TTC549 (cell line): ENCODE measurements at regions not wholly inside any gene's neighbourhood (a gene's known extent, or its start where the extent isn't known, plus 50 kb on each side); places are given as distances from the start of the nearest gene placed in this dataset.
A peak's percentile ranks its signal among the peaks of the same experiment; 100 is the strongest.

Experiments used
- FAIRE-seq: peaks from 2 replicates; lab custom pipeline; 2012; peaks lifted over from hg19 to GRCh38; lab: Jason Lieb, UNC

- no peak for FAIRE-seq
Measured at GRCh38 chr13:108156749-108157148, 58.6 kb downstream of the LIG4 start.

GRCh38 chr13:108155185-108156106 is 59.9 kb downstream of the LIG4 start:
- peak; percentile 58 for FAIRE-seq

- no peak for FAIRE-seq
Measured at GRCh38 chr13:108154421-108154858, 60.9 kb downstream of the LIG4 start.

- FAIRE-seq = no peak
Measured at GRCh38 chr13:108146642-108147041, 68.7 kb downstream of the LIG4 start.

GRCh38 chr13:108142702-108143436 is 72.5 kb downstream of the LIG4 start:
- FAIRE-seq = no peak

GRCh38 chr13:108137176-108137575 is 78.2 kb downstream of the LIG4 start:
- FAIRE-seq = no peak

GRCh38 chr13:108127406-108127805 is 87.9 kb downstream of the LIG4 start:
- FAIRE-seq = no peak

GRCh38 chr13:108126056-108126455 is 89.3 kb downstream of the LIG4 start:
- FAIRE-seq = no peak

- FAIRE-seq = no peak
Measured at GRCh38 chr13:108121406-108121805, 93.9 kb downstream of the LIG4 start.

GRCh38 chr13:108120856-108121255 is 94.5 kb downstream of the LIG4 start:
- FAIRE-seq = no peak

- no peak for FAIRE-seq
Measured at GRCh38 chr13:108120302-108120701, 95.0 kb downstream of the LIG4 start.

- no peak for FAIRE-seq
Measured at GRCh38 chr13:108115738-108116137, 99.6 kb downstream of the LIG4 start.

- FAIRE-seq = no peak
Measured at GRCh38 chr13:108113407-108113806, 101.9 kb downstream of the LIG4 start.

GRCh38 chr13:108104736-108105135 is 110.6 kb downstream of the LIG4 start:
- FAIRE-seq = no peak

GRCh38 chr13:108102771-108103170 is 112.6 kb downstream of the LIG4 start:
- no peak for FAIRE-seq

- no peak for FAIRE-seq
Measured at GRCh38 chr13:108096301-108096915, 118.9 kb downstream of the LIG4 start.

- no peak for FAIRE-seq
Measured at GRCh38 chr13:108095036-108095435, 120.3 kb downstream of the LIG4 start.

- no peak for FAIRE-seq
Measured at GRCh38 chr13:108093616-108094015, 121.7 kb downstream of the LIG4 start.

- no peak for FAIRE-seq
Measured at GRCh38 chr13:108087810-108088209, 127.5 kb downstream of the LIG4 start.

- no peak for FAIRE-seq
Measured at GRCh38 chr13:108086678-108087077, 128.7 kb downstream of the LIG4 start.

- no peak for FAIRE-seq
Measured at GRCh38 chr13:108084840-108085239, 130.5 kb downstream of the LIG4 start.

- FAIRE-seq = no peak
Measured at GRCh38 chr13:108083056-108083455, 132.3 kb downstream of the LIG4 start.

- FAIRE-seq = no peak
Measured at GRCh38 chr13:108082481-108082880, 132.9 kb downstream of the LIG4 start.
